CD4-positive, alpha-beta memory T cell (primary cell): ENCODE measurements at regions not wholly inside any gene's neighbourhood (a gene's known extent, or its start where the extent isn't known, plus 50 kb on each side); places are given as distances from the start of the nearest gene placed in this dataset.
A peak's percentile ranks its signal among the peaks of the same experiment; 100 is the strongest.

Source experiments
- CTCF ChIA-PET: fragments of 350-600 bp; sonication (Branson Sonifier 250); formaldehyde crosslinking; loops from one replicate; lab custom pipeline; 2021; ENCODE audit warnings: inconsistent platforms; ENCODE audit not compliant: partially characterized antibody; lab: Charles Lee
- POLR2A ChIA-PET: fragments of 350-600 bp; sonication (Branson Sonifier 250); formaldehyde crosslinking; loops from one replicate; lab custom pipeline; 2021; ENCODE audit not compliant: partially characterized antibody; lab: Charles Lee
- DNase-seq, 5 donors: peaks; one replicate each; pipeline versions ENCODE4 v3.0.0 to v3.0.0-alpha.2; 2020 to 2022; ENCODE audit warnings: mixed read lengths in 1 of 5
- H3K27ac ChIP-seq: one replicate; pipeline ENCODE4 v1.7.0; 2013; ENCODE audit warnings: low read depth, low read length
- H3K27me3 ChIP-seq: 2 replicates; pipeline ENCODE4 v1.7.0; 2013; ENCODE audit warnings: mild to moderate bottlenecking, low read length, moderate library complexity; ENCODE audit not compliant: insufficient read depth
- H3K36me3 ChIP-seq: 2 replicates; pipeline ENCODE4 v1.7.0; 2013; ENCODE audit warnings: mild to moderate bottlenecking, low read length, moderate library complexity; ENCODE audit not compliant: insufficient read depth
- H3K4me1 ChIP-seq: 2 replicates; pipeline ENCODE4 v1.7.0; 2013; ENCODE audit warnings: mild to moderate bottlenecking, low read length, moderate library complexity; ENCODE audit not compliant: insufficient read depth
- H3K4me3 ChIP-seq, 2 donors: one replicate each; pipeline ENCODE4 v1.7.0; 2013; ENCODE audit warnings: low read length in 2 of 2, mild to moderate bottlenecking in 1 of 2
- H3K9me3 ChIP-seq, 2 donors: one replicate each; pipeline ENCODE4 v1.7.0; 2013; ENCODE audit warnings: low read length in 2 of 2, control low read depth in 1 of 2; ENCODE audit not compliant: control insufficient read depth in 1 of 2
- H3K27ac Mint-ChIP-seq, 7 donors: one replicate each; pipeline ENCODE4 v1.8.0; 2020 to 2021; ENCODE audit warnings: mixed read lengths in 7 of 7, mild to moderate bottlenecking in 6 of 7, inconsistent platforms in 3 of 7, moderate library complexity in 3 of 7
- H3K27me3 Mint-ChIP-seq, 2 donors: one replicate each; pipeline ENCODE4 v1.8.0; 2020 to 2021; ENCODE audit warnings: mixed read lengths in 2 of 2
- H3K36me3 Mint-ChIP-seq, 2 donors: one replicate each; pipeline ENCODE4 v1.8.0; 2020 to 2021; ENCODE audit warnings: mixed read lengths in 2 of 2, inconsistent platforms in 1 of 2, mild to moderate bottlenecking in 1 of 2
- H3K4me1 Mint-ChIP-seq, 4 donors: one replicate each; pipeline ENCODE4 v1.8.0; 2020 to 2021; ENCODE audit warnings: mixed read lengths in 4 of 4, mild to moderate bottlenecking in 1 of 4
- H3K4me3 Mint-ChIP-seq, 8 donors: one replicate each; pipeline ENCODE4 v1.8.0; 2020 to 2021; ENCODE audit warnings: mixed read lengths in 8 of 8, mild to moderate bottlenecking in 7 of 8, moderate library complexity in 6 of 8, inconsistent platforms in 3 of 8
- H3K9me3 Mint-ChIP-seq, 8 donors: one replicate each; pipeline ENCODE4 v1.8.0; 2020 to 2021; ENCODE audit warnings: mixed read lengths in 8 of 8, mild to moderate bottlenecking in 5 of 8, inconsistent platforms in 3 of 8, moderate library complexity in 1 of 8
- intact Hi-C: fragments of 100-400 bp; cut with micrococcal nuclease; formaldehyde crosslinking; loops from one replicate; pipeline ENCODE4 v1.15.1; 2023

- CTCF ChIA-PET, result no interaction called here
These were observed 68.2 kb upstream of the SLC24A4 start for GRCh38 chr14:92254786-92255185.

GRCh38 chr14:92258934-92259333 lies 64.0 kb upstream of the SLC24A4 start:
- peaks cover 19 to 22% of the 10 kb centered on the region in 2 donors for H3K27me3 Mint-ChIP-seq
- no peak overlapping the region for H3K4me3 ChIP-seq
- POLR2A ChIA-PET, result no interaction called here

More at GRCh38 chr14:92254786-92255185, 68.2 kb upstream of the SLC24A4 start:
- no peak overlapping the region for H3K4me3 ChIP-seq
- Mint-ChIP-seq H3K27ac (no peak overlapping the region), H3K4me1 (peaks cover 0 to 6% (median 0%) of the 10 kb centered on the region in 4 donors), H3K36me3 (no peaks in the 10 kb centered on the region), H3K4me3 (peak overlapping the region in 2 of 8 donors; percentile 0 to 26), H3K9me3 (peaks cover 0 to 1% (median 0%) of the 10 kb centered on the region in 8 donors), H3K27me3 (peaks cover 31 to 37% of the 10 kb centered on the region in 2 donors)
- no peaks in the 10 kb centered on the region for H3K4me1 ChIP-seq
- H3K27me3 ChIP-seq, result peaks cover 4% of the 10 kb centered on the region
- intact Hi-C loops, result no loop called here
- POLR2A ChIA-PET, result no interaction called here
- no peaks in the 10 kb centered on the region for H3K36me3 ChIP-seq
- no peak for DNase-seq
- no peaks in the 10 kb centered on the region for H3K9me3 ChIP-seq
- no peak overlapping the region for H3K27ac ChIP-seq

GRCh38 chr14:92259613-92260357 lies 63.2 kb upstream of the SLC24A4 start:
- H3K36me3 Mint-ChIP-seq, result no peaks in the 10 kb centered on the region
- no peak overlapping the region for H3K27ac Mint-ChIP-seq
- CTCF ChIA-PET, result no interaction called here
- H3K4me1 Mint-ChIP-seq, result peaks cover 0 to 2% (median 0%) of the 10 kb centered on the region in 4 donors
- no peak for DNase-seq
- POLR2A ChIA-PET, result no interaction called here
- intact Hi-C loops, result no loop called here
- Histone ChIP-seq H3K27me3 (peaks cover 4% of the 10 kb centered on the region), H3K9me3 (no peaks in the 10 kb centered on the region), H3K4me1 (no peaks in the 10 kb centered on the region), H3K4me3 (no peak overlapping the region), H3K27ac (no peak overlapping the region), H3K36me3 (no peaks in the 10 kb centered on the region)
- no peak overlapping the region for H3K4me3 Mint-ChIP-seq
- peaks cover 0 to 2% (median 0%) of the 10 kb centered on the region in 8 donors for H3K9me3 Mint-ChIP-seq
- H3K27me3 Mint-ChIP-seq, result peaks cover 14 to 17% of the 10 kb centered on the region in 2 donors

More at GRCh38 chr14:92258934-92259333, 64.0 kb upstream of the SLC24A4 start:
- Histone ChIP-seq H3K27ac (no peak overlapping the region), H3K36me3 (no peaks in the 10 kb centered on the region), H3K27me3 (peaks cover 4% of the 10 kb centered on the region), H3K4me1 (no peaks in the 10 kb centered on the region), H3K9me3 (no peaks in the 10 kb centered on the region)
- intact Hi-C loops, result no loop called here
- Mint-ChIP-seq H3K4me3 (no peak overlapping the region), H3K4me1 (peaks cover 0 to 4% (median 0%) of the 10 kb centered on the region in 4 donors), H3K36me3 (no peaks in the 10 kb centered on the region), H3K9me3 (peaks cover 0 to 2% (median 0%) of the 10 kb centered on the region in 8 donors), H3K27ac (no peak overlapping the region)
- CTCF ChIA-PET, result no interaction called here
- no peak for DNase-seq

DNA sequence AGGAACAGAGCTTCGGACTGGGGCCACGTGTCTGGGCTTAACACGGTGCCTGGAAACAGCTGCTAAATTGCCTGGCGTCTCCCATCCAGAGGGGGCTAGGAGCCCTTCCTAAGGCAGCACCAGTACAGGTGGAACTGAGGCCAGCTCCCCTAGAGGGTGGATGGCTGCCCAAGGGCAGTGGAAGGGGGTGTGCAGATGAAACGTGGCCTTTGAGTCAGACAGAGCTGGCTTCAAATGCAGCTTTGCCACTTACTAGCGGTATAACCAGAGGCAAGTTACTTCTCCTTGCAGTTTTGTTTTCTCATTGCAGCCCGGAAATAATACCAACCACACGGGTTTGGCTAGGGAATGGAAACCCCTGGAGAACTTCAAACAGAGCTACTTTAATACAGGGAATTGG lies 59.3 kb upstream of the SLC24A4 start:
- intact Hi-C loops, result no loop called here
- Mint-ChIP-seq H3K4me3 (no peak overlapping the region), H3K36me3 (no peaks in the 10 kb centered on the region), H3K4me1 (no peaks in the 10 kb centered on the region), H3K27ac (no peak overlapping the region), H3K27me3 (peaks cover 3 to 4% of the 10 kb centered on the region in 2 donors), H3K9me3 (peaks cover 0 to 2% (median 0%) of the 10 kb centered on the region in 8 donors)
- POLR2A ChIA-PET, result no interaction called here
- no peak for DNase-seq
- Histone ChIP-seq H3K27me3 (no peaks in the 10 kb centered on the region), H3K36me3 (no peaks in the 10 kb centered on the region), H3K27ac (no peak overlapping the region), H3K9me3 (no peaks in the 10 kb centered on the region), H3K4me1 (no peaks in the 10 kb centered on the region), H3K4me3 (no peak overlapping the region)
- CTCF ChIA-PET, result no interaction called here

- Mint-ChIP-seq H3K4me1 (no peaks in the 10 kb centered on the region), H3K36me3 (no peaks in the 10 kb centered on the region), H3K27me3 (peaks cover 4 to 5% of the 10 kb centered on the region in 2 donors), H3K9me3 (peaks cover 0 to 2% (median 0%) of the 10 kb centered on the region in 8 donors), H3K4me3 (no peak overlapping the region), H3K27ac (no peak overlapping the region)
- no peaks in the 10 kb centered on the region for H3K9me3 ChIP-seq
- ChIA-PET POLR2A (no interaction called here), CTCF (no interaction called here)
- no peak for DNase-seq
- no peaks in the 10 kb centered on the region for H3K36me3 ChIP-seq
- intact Hi-C loops, result no loop called here
- no peaks in the 10 kb centered on the region for H3K4me1 ChIP-seq
- H3K27me3 ChIP-seq, result no peaks in the 10 kb centered on the region
- H3K27ac ChIP-seq, result no peak overlapping the region
- H3K4me3 ChIP-seq, result no peak overlapping the region
These were observed 58.8 kb upstream of the SLC24A4 start for GRCh38 chr14:92264195-92264594.

- CTCF ChIA-PET, result interaction anchor here (1.6 kb wide), 1 partner anchor 194 kb away, joined by 3 read pairs; no protein-coding TSS in a partner anchor
- no peak overlapping the region for H3K27ac Mint-ChIP-seq
These were observed 56.7 kb upstream of the SLC24A4 start for GRCh38 chr14:92266216-92266615.

More at GRCh38 chr14:92266216-92266615, 56.7 kb upstream of the SLC24A4 start:
- no peaks in the 10 kb centered on the region for H3K4me1 Mint-ChIP-seq
- DNase-seq, result no peak
- Histone ChIP-seq H3K36me3 (no peaks in the 10 kb centered on the region), H3K4me3 (no peak overlapping the region), H3K27ac (no peak overlapping the region), H3K27me3 (no peaks in the 10 kb centered on the region), H3K4me1 (no peaks in the 10 kb centered on the region), H3K9me3 (no peaks in the 10 kb centered on the region)
- peaks cover 0 to 6% (median 0%) of the 10 kb centered on the region in 8 donors for H3K9me3 Mint-ChIP-seq
- H3K27me3 Mint-ChIP-seq, result peaks cover 5 to 11% of the 10 kb centered on the region in 2 donors
- intact Hi-C loops, result no loop called here
- POLR2A ChIA-PET, result no interaction called here
- H3K4me3 Mint-ChIP-seq, result no peak overlapping the region
- H3K36me3 Mint-ChIP-seq, result no peaks in the 10 kb centered on the region
